ENCODE measurements at regions not wholly inside any gene's neighbourhood (a gene's known extent, or its start where the extent isn't known, plus 50 kb on each side); places are given as distances from the start of the nearest gene placed in this dataset.

DNA sequence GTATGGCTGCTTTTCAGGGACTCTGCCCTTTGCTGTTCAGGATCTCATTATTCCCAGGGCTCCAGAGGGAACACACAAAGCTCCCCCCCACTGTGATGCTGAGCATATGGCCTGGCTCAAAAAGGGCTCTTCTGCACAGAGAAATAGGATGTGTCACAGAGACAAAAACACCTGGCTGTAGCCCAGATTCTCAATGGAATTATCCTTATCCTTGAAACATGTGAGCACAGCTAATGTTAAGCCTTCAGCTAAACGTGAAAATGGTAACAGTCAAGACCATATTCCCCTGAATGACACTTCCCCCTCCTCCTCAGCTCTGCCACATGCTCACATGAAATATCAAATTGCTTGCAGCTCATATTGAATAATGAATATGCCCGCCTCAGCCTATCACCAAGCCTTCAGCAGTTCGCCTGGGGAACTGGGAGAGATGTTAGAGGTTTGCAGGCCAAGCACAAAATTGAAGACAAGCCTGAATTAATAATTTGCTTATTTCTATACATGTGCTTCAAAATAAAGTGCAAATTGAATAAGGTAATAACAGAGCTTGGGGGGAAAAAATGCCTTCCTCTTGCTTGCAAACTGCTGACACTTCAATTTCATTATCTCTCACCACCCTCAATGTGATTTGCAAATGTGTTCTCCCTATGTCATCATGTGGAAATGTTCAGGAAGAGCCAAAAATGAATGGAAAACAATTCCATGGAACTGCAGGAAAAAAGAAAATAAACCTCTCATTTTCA, 181.0 kb upstream of the HNRNPA3 start:
- intact Hi-C loops (cut with micrococcal nuclease), result no loop called here
- peaks cover 16 to 33% of the 10 kb centered on the region in 2 donors for H3K27me3 Mint-ChIP-seq (ENCODE audit: low read depth in 2 of 2)
- H3K27ac ChIP-seq (ENCODE audit: low read length), result no peak overlapping the region
- ATAC-seq, result no peak
- no peaks in the 10 kb centered on the region for H3K9me3 Mint-ChIP-seq
- H3K9me3 ChIP-seq (ENCODE audit: control insufficient read depth, insufficient read depth, low read length), result no peaks in the 10 kb centered on the region
- H3K27ac Mint-ChIP-seq, result no peak overlapping the region
- no peaks in the 10 kb centered on the region for H3K36me3 ChIP-seq (ENCODE audit: control insufficient read depth, insufficient read depth, low read length)
- H3K27me3 ChIP-seq (ENCODE audit: control insufficient read depth, insufficient read depth, low read length), result no peaks in the 10 kb centered on the region
- no peak overlapping the region for H3K4me3 ChIP-seq (ENCODE audit: low read length)
- 49% methylated on average over 2 of the region's 3 CpGs for WGBS (ENCODE audit: insufficient coverage)
- no peak overlapping the region for H3K4me3 Mint-ChIP-seq
- H3K36me3 Mint-ChIP-seq, result no peaks in the 10 kb centered on the region
- DNase-seq, result no peak
- no peaks in the 10 kb centered on the region for H3K4me1 Mint-ChIP-seq
- H3K4me1 ChIP-seq (ENCODE audit: control insufficient read depth, insufficient read depth, low read length), result no peaks in the 10 kb centered on the region
- TF ChIP-seq, protein P1, sequence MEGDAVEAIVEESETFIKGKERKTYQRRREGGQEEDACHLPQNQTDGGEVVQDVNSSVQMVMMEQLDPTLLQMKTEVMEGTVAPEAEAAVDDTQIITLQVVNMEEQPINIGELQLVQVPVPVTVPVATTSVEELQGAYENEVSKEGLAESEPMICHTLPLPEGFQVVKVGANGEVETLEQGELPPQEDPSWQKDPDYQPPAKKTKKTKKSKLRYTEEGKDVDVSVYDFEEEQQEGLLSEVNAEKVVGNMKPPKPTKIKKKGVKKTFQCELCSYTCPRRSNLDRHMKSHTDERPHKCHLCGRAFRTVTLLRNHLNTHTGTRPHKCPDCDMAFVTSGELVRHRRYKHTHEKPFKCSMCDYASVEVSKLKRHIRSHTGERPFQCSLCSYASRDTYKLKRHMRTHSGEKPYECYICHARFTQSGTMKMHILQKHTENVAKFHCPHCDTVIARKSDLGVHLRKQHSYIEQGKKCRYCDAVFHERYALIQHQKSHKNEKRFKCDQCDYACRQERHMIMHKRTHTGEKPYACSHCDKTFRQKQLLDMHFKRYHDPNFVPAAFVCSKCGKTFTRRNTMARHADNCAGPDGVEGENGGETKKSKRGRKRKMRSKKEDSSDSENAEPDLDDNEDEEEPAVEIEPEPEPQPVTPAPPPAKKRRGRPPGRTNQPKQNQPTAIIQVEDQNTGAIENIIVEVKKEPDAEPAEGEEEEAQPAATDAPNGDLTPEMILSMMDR (IDR thresholded peaks at IDR 0.05), result no peak

DNA sequence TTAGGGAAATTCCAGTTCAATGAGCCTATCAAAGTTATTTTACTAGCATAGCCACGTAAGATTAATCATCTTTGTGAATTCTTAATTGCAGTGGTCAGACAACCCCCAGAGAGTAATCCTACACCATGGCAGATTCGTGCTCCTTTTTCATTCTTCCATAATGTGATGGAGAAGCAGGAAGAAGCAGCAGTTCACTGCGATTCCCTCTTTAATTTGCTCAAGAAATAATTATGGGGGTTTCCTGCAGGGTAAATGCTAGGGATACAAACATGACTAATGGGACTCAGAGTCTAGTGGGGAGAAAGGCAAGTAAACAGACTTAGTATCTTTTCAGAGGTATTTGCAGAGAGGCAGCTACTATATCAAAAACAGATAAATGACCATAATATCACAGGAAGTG, 175.8 kb upstream of the HNRNPA3 start:
- H3K27me3 ChIP-seq (ENCODE audit: control insufficient read depth, insufficient read depth, low read length), result no peaks in the 10 kb centered on the region
- WGBS (ENCODE audit: insufficient coverage), result 86% methylated on average over 2 of the region's 3 CpGs
- Mint-ChIP-seq H3K4me3 (no peak overlapping the region), H3K27ac (no peak overlapping the region), H3K9me3 (no peaks in the 10 kb centered on the region), H3K36me3 (no peaks in the 10 kb centered on the region), H3K27me3 (ENCODE audit: low read depth in 2 of 2) (peaks cover 20 to 56% of the 10 kb centered on the region in 2 donors), H3K4me1 (no peaks in the 10 kb centered on the region)
- H3K4me3 ChIP-seq (ENCODE audit: low read length), result no peak overlapping the region
- no peak overlapping the region for H3K27ac ChIP-seq (ENCODE audit: low read length)
- TF ChIP-seq, protein P1 (IDR thresholded peaks at IDR 0.05), result no peak
- no peaks in the 10 kb centered on the region for H3K9me3 ChIP-seq (ENCODE audit: control insufficient read depth, insufficient read depth, low read length)
- intact Hi-C loops (cut with micrococcal nuclease), result no loop called here
- ATAC-seq (no peak), DNase-seq (no peak)
- no peaks in the 10 kb centered on the region for H3K4me1 ChIP-seq (ENCODE audit: control insufficient read depth, insufficient read depth, low read length)
- H3K36me3 ChIP-seq (ENCODE audit: control insufficient read depth, insufficient read depth, low read length), result no peaks in the 10 kb centered on the region

DNA sequence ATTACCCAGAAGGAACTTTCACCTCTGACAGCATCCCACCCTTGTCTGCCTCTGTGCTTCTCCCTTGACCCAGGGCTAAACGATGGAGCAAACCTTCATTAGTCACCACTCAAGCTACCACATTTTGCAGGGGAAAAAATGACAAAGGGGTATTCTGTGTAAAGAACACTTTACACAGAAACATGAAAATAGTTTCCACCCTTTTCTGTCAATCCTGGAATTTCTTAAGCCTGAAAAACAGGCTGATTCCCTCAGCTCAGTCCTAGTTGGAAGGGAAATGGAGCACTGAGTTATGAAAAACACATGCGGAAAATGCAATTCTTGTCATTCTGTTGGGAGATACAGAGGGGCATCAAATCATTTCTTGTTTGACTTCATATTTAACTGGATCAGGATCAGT, 175.0 kb upstream of the HNRNPA3 start:
- Mint-ChIP-seq H3K9me3 (no peaks in the 10 kb centered on the region), H3K4me3 (no peak overlapping the region), H3K27me3 (ENCODE audit: low read depth in 2 of 2) (peaks cover 15 to 56% of the 10 kb centered on the region in 2 donors), H3K4me1 (no peaks in the 10 kb centered on the region), H3K27ac (no peak overlapping the region), H3K36me3 (no peaks in the 10 kb centered on the region)
- DNase-seq (no peak), ATAC-seq (no peak)
- TF ChIP-seq, protein P1 (IDR thresholded peaks at IDR 0.05), result no peak
- no peaks in the 10 kb centered on the region for H3K9me3 ChIP-seq (ENCODE audit: control insufficient read depth, insufficient read depth, low read length)
- intact Hi-C loops (cut with micrococcal nuclease), result no loop called here
- H3K4me1 ChIP-seq (ENCODE audit: control insufficient read depth, insufficient read depth, low read length), result no peaks in the 10 kb centered on the region
- 96% methylated on average over 1 of the region's 2 CpGs for WGBS (ENCODE audit: insufficient coverage)
- no peaks in the 10 kb centered on the region for H3K27me3 ChIP-seq (ENCODE audit: control insufficient read depth, insufficient read depth, low read length)
- no peaks in the 10 kb centered on the region for H3K36me3 ChIP-seq (ENCODE audit: control insufficient read depth, insufficient read depth, low read length)
- H3K27ac ChIP-seq (ENCODE audit: low read length), result no peak overlapping the region
- H3K4me3 ChIP-seq (ENCODE audit: low read length), result no peak overlapping the region

Measured in natural killer cell (primary cell).